ENCODE measurements at regions not wholly inside any gene's neighbourhood (a gene's known extent, or its start where the extent isn't known, plus 50 kb on each side); places are given as distances from the start of the nearest gene placed in this dataset.
"Not testable (repeated sequence)": the region's sequence is repeated elsewhere in the genome, so short reads cannot be mapped to it uniquely, and the experiment has no call there.

DNA sequence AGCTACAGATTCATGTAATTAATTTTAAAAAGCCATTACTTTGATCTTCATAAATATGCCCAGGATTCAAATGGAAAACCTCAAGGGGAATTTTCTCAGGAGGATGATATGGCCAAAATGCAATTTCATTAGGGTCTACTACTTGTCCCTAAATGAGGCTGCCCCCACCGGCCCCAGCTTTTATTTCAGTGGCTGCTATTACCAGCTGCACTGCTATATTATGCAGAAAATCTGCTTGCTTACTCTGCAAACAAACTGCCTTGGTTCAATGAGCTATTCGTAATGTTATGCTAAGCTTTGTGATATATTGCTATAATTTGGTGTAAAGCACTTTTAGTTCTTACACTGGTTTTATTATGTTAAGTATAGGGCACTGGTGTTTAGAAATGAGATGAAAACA, 137.3 kb upstream of the TMTC4 start:
- no peak for DNase-seq (ENCODE audit: low read depth)

DNA sequence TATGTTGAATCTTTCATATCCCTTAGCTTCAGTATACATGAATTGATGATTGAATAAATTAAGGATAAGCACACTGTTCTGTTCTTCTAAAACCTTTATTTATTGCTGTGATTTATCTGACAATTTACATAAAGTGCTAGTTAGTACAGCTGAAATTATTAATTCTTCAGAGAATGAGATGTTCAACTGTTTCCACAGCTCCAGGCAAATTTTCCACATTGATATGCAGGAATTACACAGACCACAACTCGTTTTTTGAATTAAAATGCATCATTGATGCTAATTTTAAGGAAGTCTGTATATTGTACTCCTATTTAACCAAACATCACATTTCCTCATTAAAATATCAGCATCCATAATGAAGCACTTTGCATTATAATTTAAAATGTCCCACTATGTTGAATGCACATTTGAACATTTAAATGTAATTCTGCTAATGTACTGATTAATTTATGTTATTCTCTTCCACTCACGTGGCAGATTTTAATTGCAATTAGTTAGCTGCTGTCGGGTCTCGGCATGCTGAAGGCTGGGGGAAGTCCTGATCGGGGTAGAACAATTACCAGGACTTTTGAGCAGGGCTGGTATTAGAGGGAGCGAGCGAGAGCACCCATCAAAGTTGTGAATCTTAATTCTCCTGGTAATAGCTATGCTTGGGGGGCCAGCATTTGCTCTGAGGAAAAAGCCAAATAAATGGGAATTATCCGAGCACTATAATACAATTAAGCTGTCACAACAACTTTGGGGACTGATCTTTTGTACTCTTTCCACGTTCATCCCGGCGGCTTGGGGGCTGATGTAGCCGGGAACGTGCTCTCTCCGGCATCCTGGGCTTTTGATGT, 136.7 kb upstream of the TMTC4 start:
- DNase-seq (ENCODE audit: low read depth): no peak

DNA sequence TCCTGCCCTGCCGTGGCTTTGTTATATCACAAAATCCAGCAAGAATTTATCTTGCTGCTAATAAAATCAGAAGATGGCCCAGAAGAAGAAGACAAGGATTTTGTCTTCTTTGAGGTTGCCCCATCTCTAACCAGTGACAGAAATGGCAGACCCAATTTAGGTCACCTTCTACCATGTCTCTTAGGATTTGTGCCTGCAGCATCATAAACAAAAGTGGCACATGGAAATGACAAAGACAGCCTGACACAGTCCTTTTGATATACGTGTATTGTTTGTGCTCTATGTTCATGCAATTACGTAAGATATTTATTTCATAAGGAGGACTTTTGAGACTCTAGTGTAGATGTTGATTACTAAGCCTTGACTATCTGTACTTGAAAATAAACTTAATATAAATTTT, 135.9 kb upstream of the TMTC4 start:
- no peak for DNase-seq (ENCODE audit: low read depth)

DNA sequence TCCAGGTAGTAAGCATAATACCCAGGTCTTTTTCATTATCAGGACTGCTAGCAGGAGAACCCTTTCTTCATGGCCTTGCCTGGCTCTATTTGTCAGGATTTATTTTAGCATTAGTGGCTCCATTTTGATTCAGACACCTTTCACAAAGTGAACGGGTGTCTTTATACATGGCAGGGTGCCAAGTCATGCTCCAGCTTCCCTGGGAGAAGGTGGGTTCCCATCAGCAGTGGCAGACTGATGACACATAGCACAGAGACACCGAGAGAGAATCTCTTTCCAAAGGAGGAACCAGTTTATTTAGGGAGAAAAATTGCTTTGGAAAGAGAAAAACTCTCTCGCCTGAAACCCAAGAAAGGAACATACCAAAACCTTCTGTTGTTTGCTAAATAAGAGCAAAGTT, 135.3 kb upstream of the TMTC4 start:
- DNase-seq (ENCODE audit: low read depth): no peak

DNA sequence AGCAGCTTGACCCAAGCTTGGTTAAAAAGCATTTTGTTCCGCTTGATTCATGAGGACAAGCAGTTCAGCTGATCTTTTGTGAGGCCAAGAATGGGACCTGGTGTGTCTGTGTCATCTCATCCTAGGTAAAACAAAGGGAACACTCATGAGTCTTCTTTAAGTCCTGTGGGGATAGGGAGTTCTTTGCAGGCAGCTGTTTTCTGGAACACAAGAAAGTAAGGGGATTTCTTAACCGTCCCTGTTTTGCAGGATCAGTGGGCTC, 134.5 kb upstream of the TMTC4 start:
- DNase-seq (ENCODE audit: low read depth): no peak

DNA sequence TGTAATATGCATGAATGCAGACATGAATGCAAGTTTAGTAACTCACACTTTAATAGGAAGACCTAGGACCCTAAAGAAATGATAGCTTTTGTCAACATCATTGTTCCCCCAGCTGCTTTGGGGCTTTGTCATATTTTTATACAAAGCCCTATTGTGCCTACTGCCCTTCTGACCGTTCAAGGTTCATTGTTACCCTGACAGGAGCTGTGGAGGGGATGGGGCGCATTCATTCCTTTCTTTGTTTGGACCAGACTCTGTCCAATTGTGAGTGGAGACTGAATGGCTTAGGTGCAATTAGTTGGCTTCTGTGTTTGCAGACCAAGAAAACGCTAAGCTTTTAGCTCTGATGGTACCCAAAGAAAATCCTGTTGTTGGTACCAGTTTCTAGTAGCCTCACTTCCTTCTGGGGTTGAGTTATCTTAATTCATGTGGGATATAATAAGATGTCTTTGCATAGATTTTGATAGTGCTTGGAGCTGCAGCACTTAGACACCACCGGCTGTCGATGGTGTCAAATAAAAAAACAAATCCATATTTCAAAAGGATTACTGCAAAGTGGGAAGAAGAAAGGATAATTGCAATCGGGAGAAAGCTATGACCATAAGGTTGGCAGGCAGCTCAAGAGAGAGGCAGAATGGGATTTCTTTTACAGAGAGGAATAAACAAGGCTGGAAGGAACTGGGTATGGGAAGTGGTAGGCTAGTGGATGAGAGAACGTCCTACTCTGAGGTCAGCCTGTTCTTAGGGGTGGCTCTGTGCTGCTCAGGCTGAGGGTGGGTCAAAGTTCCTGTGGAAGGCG, 133.9 kb upstream of the TMTC4 start:
- no peak for DNase-seq (ENCODE audit: low read depth)

DNA sequence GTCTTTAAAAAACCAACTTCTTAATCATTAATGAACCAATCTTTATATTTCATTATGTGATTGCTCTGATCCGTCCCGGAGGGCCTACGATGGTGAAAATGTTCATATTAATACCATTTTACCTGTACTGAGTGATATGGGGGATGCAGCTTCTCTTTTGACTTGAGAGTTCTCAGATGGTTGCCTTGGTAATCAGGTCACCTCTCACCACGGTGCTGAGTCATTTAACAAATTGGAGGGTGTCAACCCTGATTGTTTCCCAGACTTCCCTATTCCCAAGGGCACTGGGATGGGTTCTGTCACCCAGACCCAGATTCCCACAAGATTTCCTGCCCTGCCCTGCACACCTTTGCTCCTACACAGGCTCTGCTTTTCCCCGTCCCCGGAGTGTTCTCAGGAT, 128.5 kb upstream of the TMTC4 start:
- no peak for DNase-seq (ENCODE audit: low read depth)

DNA sequence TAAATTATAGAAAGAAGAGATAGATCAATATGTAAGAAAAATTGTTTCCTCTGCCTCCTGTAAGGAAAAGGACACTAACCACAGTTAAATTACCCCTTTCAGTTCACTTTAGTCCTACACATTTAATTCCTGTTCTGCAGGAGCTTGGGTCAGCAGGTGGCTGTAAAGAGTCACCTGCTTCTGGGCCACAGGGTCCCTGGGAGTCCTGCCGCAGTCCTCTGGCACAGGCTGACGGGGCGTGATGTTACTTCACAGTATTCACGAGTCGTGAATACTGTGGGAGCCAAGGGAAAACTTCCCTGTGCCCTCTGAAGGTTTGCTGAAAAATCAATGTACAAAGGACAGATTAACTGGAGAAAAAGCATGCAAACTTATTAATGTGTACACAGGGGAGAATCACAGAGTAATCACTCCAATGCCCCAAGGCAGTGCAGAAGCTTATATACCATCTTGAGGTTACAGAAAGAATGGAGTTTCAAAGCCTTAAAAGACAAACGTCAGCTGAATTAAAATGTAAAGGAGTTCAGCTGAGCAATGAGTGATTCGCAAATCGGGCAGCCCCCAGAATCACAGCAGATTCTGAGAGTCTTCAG, 125.8 kb upstream of the TMTC4 start:
- no peak for DNase-seq (ENCODE audit: low read depth)

DNA sequence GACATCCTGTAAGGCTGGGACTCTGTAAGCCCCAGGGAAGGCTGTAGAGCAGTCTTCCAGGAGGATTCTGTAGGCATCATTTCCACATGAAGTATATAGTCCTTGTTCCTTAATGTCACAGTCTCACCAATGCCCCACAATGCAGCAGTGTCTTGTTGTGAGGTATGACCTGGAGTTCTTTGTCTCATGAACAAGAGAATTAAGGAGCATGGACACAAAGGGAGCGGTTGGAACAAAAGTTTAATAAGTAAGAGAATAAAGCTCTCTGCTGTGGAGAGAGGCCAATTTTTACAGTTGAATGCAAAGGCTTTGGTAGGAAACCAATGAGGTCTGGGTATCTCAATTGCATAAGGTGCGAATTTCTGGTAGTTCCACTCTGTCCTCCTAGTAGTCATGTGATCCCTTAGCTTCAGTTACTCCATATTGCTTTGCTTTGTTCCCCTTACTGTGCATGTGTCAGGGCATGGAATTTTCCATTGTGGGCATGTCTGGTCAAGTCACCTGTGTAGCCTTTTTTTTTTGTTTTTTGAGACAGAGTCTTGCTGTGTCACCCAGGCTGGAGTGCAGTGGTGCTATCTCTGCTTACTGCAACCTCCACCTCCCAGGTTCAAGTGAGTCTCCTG, 124.3 kb upstream of the TMTC4 start:
- no peak for DNase-seq (ENCODE audit: low read depth)

DNA sequence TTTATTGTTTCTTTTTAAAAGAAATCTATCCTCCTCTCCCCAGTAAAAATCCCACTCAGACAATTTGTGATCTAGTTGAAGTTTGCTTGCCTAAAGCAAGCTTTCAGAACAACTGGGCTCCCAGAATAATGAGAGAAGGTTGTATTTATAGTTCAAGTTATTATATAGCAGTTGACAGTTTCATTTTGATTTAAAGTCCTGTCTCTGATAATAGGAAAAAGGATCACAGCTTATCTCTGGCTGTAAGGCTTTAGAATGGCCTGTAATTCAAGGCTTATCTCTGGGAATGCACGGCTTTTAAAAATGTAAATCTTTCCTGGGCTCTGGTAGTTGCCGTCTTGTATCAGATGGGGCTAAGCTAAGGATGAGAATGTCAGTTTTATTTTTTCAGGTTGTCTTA, 123.3 kb upstream of the TMTC4 start:
- DNase-seq (ENCODE audit: low read depth): no peak

DNA sequence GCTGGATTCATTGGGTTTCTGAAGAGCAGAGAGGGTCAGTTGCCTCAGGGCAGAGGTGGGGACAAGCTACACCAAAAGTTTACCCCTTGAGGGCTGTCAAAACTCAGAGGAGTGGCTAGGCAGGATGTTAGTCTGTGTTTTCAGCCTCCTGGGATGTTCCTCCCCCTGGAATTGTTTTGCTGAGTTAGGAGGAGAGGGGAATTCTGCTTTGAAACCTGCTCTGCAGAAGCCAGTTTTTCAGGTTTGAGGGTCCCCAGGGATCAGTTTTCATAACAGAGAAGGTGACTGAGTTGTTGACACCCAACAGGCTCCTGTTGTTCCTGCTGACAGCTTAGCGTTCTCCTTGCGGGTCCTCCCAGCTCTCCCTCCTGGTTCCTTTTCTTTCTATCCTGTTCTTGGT, 121.9 kb upstream of the TMTC4 start:
- no peak for DNase-seq (ENCODE audit: low read depth)

DNA sequence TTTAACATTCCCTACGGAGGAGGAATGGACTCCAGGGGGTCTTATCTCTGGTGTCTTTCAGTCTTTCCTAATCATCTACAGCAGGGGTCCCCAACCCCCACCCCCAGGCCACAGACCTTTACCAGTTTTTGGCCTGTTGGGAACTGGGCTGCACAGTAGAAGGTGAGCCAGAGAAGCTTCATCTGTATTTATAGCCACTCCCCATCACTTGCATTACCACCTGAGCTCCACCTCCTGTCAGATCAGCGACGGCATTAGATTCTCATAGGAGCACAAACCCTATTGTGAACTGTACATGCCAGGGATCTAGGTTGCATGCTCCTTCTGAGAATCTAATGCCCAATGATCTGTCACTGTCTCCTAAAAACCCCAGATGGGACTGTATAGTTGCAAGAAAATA, 120.0 kb upstream of the TMTC4 start:
- DNase-seq (ENCODE audit: low read depth): no peak

DNA sequence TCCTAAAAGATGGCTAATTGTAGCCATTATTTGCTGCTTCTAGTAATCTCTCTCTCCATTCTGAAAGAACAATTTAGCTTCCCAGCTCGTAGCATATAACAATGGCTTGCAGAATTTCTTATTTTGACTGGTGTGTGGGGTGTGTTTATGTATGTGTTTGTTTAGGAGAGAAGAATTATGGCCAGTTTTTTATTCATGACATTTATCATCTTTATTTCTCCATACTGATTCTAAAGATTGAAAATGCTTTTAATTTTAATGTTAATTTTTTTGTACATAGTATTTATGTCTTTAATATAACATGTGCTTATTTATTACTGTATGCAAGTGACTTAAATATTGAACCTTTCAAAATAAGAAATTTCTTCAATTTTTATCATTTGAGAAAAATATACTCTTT, 115.8 kb upstream of the TMTC4 start:
- no peak for DNase-seq (ENCODE audit: low read depth)

DNA sequence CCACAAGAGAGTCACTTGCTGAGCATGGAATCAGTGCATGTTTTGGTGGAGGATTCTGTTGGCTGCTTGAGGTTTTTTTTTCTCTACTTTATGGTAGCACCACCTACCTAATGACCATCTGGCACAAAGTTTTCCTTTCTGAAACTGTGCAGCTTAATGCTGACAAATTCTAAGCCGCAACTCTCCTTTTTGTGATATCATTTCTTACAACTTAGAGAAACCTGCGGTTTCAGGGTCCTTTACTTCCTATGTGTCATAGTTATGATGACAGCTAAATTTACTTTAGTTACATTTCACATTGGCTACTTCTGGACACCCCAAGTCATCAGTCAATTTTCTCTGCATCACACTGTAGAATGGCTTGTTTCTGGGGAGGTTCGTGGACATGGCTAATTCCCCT, 115.4 kb upstream of the TMTC4 start:
- DNase-seq (ENCODE audit: low read depth): peak; percentile 11

DNA sequence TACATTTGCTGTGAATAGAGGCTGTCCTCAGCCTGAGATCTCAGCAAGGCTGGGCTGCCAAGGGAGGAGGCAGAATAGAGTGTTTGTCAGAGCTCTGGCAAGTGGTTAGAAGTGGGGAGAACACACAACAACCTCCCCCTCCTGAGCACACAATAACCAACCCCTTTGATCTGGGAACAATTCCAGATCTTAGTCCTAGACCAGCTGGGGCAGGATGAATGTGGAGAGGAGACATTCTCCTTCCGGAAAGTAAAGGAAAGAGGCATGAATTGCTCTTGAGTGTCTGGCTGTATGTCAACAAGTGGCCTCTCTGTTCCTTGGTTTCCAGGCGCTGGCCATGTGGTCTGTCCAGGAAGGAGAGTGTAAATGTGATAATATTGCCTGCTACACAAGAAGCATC, 114.9 kb upstream of the TMTC4 start:
- DNase-seq (ENCODE audit: low read depth): no peak

DNA sequence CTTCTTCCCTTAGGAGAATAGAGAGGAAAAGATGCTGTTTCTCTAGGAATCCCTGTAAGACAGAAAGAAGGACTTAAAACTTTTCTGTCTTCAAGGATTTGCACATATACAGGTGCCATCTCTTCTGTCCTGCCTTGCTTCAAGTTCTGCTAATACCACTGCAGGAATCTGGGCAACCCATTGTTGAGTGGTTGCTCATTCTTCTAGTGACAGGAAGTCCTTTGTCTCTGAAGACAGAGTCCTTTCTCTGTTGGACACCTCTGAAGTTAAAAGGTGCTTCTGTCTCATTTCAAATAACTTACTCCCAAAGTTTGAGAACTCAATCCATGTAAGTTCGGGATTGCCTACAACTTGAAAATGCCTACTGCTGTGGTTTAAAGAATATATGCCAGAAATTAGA, 114.4 kb upstream of the TMTC4 start:
- no peak for DNase-seq (ENCODE audit: low read depth)

DNA sequence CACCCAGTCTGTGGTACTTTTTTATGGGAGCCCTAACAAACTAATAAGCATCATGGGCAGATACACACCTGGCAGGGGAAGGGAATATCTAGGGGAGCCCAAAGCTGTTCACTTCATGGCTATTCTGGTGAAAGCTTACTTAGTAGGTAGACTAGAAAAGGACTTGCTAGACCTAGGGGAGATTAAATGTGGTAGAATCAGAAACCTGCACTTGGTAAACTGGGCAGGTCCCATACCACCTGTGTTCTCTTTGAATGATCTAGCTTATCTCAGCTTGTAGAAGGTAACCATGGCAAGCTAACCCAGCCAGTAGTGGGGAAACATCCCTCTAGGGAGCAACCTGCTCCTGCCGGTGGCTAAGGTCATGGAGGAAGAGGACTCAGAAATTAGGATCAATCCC, 113.9 kb upstream of the TMTC4 start:
- no peak for DNase-seq (ENCODE audit: low read depth)

DNA sequence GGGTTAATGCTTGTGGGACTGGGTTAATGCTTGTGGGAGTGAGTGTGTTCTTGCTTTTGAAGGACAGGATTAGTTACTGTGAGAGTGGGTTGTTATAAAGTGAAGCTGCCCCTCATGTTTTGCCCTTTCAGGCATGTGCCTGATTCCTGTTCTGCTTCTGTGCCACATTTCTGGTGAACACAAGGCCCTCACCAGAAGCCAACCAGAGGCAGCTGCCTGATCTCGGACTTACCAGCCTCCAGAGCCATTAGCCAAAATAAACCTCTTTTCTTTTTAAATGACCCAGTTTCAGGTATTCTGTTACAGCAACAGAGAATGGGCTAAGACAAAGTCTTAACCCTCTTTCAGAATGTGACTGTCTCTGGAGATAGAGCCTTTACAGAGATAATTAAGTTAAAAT, 113.3 kb upstream of the TMTC4 start:
- no peak for DNase-seq (ENCODE audit: low read depth)

DNA sequence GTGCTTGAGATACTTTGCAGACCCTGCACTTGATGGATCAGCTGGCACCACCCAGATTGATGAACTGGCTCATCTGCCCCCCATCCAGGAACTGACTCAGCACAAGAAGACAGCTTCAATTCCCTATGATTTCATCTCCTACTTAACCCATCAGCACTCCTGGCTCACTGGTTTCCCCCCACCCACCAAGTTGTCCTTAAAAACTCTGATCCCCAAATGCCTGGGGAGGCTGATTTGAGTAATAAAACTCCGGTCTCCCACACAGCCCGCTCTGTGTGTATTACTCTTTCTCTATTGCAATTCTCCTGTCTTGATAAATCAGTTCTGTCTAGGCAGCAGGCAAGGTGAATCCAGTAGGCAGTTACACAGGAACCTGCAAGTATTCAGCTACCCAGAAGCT, 102.1 kb upstream of the TMTC4 start:
- DNase-seq (ENCODE audit: low read depth): not testable (repeated sequence)

DNA sequence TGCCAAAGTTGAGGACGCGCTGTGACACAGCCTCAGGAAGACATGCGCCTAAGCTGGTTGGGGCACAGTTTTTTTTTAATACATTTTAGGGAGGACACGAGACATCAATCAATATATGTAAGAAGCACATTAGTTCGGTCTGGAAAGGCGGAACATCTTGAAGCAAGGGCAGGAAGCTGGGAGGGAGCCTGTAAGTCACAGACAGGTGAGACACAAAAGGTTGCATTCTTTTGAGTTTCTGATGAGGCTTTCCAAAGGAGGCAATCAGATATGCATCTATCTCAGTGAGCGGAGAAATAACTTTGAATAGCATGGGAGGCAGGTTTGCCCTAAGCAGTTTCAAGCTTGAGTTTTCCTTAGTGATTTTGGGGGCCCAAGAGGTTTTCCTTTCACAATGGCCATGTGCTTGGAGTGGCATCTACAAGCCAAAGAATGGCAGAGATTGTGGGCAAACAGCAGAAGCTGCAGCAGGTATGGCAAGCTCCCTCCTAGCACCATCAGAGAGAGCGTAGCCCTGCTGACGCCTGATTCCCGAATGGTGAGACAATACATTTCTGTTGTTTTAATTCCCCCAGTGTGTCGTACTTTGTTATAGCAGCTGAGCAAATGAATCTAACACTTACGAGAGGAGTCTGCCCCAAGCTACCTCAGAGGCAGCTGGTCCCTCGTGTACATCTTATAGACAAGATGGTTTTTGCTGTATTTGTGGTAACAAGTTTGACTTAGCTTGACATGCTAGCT, 99.5 kb upstream of the TMTC4 start:
- DNase-seq (ENCODE audit: low read depth): no peak

DNA sequence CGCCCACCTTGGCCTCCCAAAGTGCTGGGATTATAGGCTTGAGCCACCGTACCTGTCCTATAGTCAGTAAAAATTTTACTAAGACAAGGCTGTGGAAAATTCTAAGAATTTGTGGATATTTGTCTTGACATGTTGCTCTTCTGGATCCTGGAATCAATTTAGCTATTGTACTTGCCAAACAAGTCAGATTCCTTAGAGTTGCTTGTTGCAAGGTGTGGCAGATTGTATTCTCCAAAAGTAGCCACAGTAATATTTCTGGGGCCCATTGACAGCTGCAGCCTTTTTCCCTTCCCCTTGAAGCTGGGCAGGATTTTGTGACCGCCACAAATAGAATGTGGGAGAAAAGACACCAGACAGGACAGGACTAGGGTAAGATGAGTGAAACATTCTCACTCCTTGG, 98.8 kb upstream of the TMTC4 start:
- no peak for DNase-seq (ENCODE audit: low read depth)

DNA sequence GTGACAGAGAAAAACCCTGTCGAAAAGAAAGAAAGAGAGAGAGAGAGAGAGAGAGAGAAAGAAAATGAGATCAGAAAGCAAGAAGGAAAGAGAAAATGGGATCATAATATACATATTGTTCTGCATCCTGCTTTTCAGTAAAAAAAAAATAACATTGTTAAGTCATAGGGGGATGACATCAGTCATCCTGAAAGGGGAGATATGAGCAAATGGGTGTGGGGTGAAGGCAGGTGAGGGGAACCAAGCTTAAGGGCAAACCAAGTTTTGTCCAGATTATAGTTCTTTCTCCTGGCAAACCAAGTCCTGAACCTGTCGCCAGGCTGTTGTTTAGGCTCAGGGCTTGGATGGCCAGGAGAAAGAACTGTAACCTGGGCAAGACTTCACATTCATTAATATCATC, 92.6 kb upstream of the TMTC4 start:
- DNase-seq (ENCODE audit: low read depth): no peak

Data from ELR (cell line).